SK-N-MC (cell line): ENCODE measurements at regions not wholly inside any gene's neighbourhood (a gene's known extent, or its start where the extent isn't known, plus 50 kb on each side); places are given as distances from the start of the nearest gene placed in this dataset.

Source experiments
- EZH2 ChIP-seq: fragments of 200-600 bp; sonication (generic); IDR thresholded peaks from one replicate; pipeline ENCODE4 v1.6.1; 2017; ENCODE audit warnings: antibody characterized with exemption
- POLR2AphosphoS5 ChIP-seq: IDR thresholded peaks from 2 replicates; pipeline ENCODE4 v1.6.1; 2012; ENCODE audit warnings: mild to moderate bottlenecking, low read depth, low read length, borderline replicate concordance

DNA sequence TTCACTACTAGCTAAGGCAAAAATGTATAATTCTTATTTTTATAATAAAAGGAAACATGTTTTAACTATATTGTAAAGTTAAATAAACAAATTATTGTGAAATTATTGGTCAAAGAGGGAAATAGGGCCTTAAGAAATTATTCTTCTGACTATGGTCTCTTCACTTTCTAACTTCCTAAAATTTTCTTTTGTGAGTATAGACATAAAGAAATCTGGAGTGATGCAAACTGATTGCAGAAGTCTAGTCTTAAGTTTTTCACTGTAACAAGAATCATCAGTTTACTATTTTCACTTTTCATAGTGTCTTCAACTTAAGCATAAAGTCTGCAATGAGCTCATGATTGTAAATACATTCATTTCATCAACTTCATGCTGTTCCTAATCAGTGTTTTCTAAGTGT is 525.4 kb downstream of the TFEC start:
- no peak for TF ChIP-seq EZH2
- TF ChIP-seq POLR2AphosphoS5 = no peak
